Neural cell (in vitro differentiated cells): ENCODE measurements at regions not wholly inside any gene's neighbourhood (a gene's known extent, or its start where the extent isn't known, plus 50 kb on each side); places are given as distances from the start of the nearest gene placed in this dataset.

Experiments used
- H2AFZ ChIP-seq: fragments of 200-600, 300-800 bp; sonication (generic), shearing (Covaris generic); 2 replicates; pipeline ENCODE4 v1.6.0; 2014; ENCODE audit warnings: low read depth, mild to moderate bottlenecking, antibody characterized with exemption, low read length, moderate library complexity
- H3F3A ChIP-seq: fragments of 200-600 bp; shearing (Covaris generic); 2 replicates; pipeline ENCODE4 v1.6.1; 2016; ENCODE audit warnings: mild to moderate bottlenecking, moderate library complexity, mixed read lengths, antibody characterized with exemption, low read length; ENCODE audit not compliant: insufficient read depth, poor library complexity, severe bottlenecking
- H3K27ac ChIP-seq: fragments of 200-600, 300-800 bp; sonication (generic), shearing (Covaris generic); 2 replicates; pipeline ENCODE4 v1.5.1; 2014; ENCODE audit warnings: mild to moderate bottlenecking, low read length, moderate library complexity
- H3K27me3 ChIP-seq: fragments of 300-800, 200-600 bp; sonication (generic), shearing (Covaris generic); 2 replicates; pipeline ENCODE4 v1.6.0; 2014; ENCODE audit warnings: mild to moderate bottlenecking, low read depth, low read length, moderate library complexity; ENCODE audit not compliant: insufficient read depth
- H3K36me3 ChIP-seq: fragments of 300-800, 200-600 bp; sonication (generic), shearing (Covaris generic); 2 replicates; pipeline ENCODE4 v1.5.1; 2014; ENCODE audit warnings: mild to moderate bottlenecking, antibody characterized with exemption, low read length, moderate library complexity; ENCODE audit not compliant: insufficient read depth
- H3K4me2 ChIP-seq: fragments of 300-800, 200-600 bp; sonication (generic), shearing (Covaris generic); 2 replicates; pipeline ENCODE4 v1.6.0; 2014; ENCODE audit warnings: mild to moderate bottlenecking, low read length
- H3K4me3 ChIP-seq: fragments of 300-800, 200-600 bp; sonication (generic), shearing (Covaris generic); 2 replicates; pipeline ENCODE4 v1.5.1; 2014; ENCODE audit warnings: mild to moderate bottlenecking, low read length, moderate library complexity
- H3K79me2 ChIP-seq: fragments of 200-600 bp; shearing (Covaris generic); replicated peaks from 2 replicates; pipeline ENCODE4 v1.6.0; 2014; ENCODE audit warnings: mild to moderate bottlenecking, low read length, moderate library complexity; ENCODE audit not compliant: insufficient read depth
- H3K9ac ChIP-seq: fragments of 300-800, 200-600 bp; sonication (generic), shearing (Covaris generic); 2 replicates; pipeline ENCODE4 v1.6.1; 2016; ENCODE audit warnings: mild to moderate bottlenecking, low read length, mixed read lengths
- H3K9me2 ChIP-seq: fragments of 200-600 bp; shearing (Covaris generic); 2 replicates; pipeline ENCODE4 v1.6.1; 2016; ENCODE audit warnings: mild to moderate bottlenecking, low read length, mixed read lengths; ENCODE audit not compliant: insufficient read depth
- H3K9me3 ChIP-seq: fragments of 200-600, 300-800 bp; sonication (generic), shearing (Covaris generic); 2 replicates; pipeline ENCODE4 v1.6.1; 2016; ENCODE audit warnings: mild to moderate bottlenecking, mixed run types, low read length, moderate library complexity, mixed read lengths
- H4K20me1 ChIP-seq: fragments of 200-600 bp; shearing (Covaris generic); 2 replicates; pipeline ENCODE4 v1.6.1; 2016; ENCODE audit warnings: mild to moderate bottlenecking, mixed run types; ENCODE audit not compliant: insufficient read depth
- CTCF ChIP-seq: fragments of 450-650 bp; IDR thresholded peaks from 2 replicates; pipeline ENCODE4 v1.5.1; 2014; ENCODE audit warnings: antibody characterized with exemption, mild to moderate bottlenecking, moderate library complexity; ENCODE audit not compliant: poor library complexity, severe bottlenecking
- EP300 ChIP-seq: fragments of 450-650 bp; conservative IDR thresholded peaks from 2 replicates; pipeline ENCODE4 v1.6.1; 2014; ENCODE audit warnings: antibody characterized with exemption, mild to moderate bottlenecking, moderate library complexity; ENCODE audit not compliant: poor library complexity, severe bottlenecking
- EZH2 ChIP-seq: fragments of 200-600, 300-800 bp; shearing (Covaris generic), sonication (generic); IDR thresholded peaks from 2 replicates; pipeline ENCODE4 v1.6.1; 2014; ENCODE audit warnings: antibody characterized with exemption, low read length, borderline replicate concordance, mild to moderate bottlenecking; ENCODE audit not compliant: insufficient read depth, poor library complexity, severe bottlenecking
- POLR2AphosphoS5 ChIP-seq: IDR thresholded peaks from 2 replicates; pipeline ENCODE4 v1.6.1; 2012
- REST ChIP-seq: IDR thresholded peaks from 2 replicates; pipeline ENCODE4 v1.6.1; 2012; ENCODE audit warnings: borderline replicate concordance
- TAF1 ChIP-seq: IDR thresholded peaks from 2 replicates; pipeline ENCODE4 v1.6.1; 2012; ENCODE audit warnings: low read depth

DNA sequence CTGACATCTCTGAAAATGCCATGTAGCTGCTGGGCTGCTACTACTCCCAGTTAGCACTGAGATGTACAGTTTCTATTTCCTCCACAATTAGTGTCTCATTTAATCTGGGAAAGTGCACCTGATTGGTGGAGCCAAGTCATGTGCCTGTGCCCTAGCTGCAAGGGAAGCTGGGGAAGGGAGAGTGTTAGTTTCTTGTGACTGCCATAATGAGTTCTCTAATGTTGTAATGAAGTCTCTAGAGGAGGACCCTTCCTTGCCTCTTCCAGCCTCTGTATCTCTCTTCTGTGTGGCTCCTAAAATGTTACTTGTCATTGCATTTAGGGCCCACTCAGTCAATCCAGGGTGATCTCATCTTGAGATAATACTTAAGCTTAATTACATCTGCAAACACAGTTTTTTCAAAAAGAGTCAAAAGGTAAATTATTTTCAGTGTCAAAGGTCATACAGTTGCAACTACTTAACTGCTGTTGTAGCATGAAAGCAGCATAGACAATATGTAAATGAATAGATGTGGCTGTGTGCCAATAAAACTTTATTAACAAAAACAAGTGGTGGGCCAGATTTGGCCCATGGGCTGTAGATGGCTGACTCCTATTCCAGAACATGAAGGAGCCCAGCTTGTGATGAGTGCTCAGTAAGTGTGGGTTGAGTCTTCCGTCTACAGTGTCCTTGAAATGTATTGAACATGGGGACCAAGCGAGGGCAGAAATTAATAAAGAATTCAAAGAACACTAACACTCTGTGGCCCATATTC, 137.2 kb upstream of the MAP1LC3B2 start:
- Histone ChIP-seq H3K36me3 (no peaks in the 10 kb centered on the region), H3K9ac (no peak overlapping the region), H3K27ac (no peak overlapping the region), H4K20me1 (no peaks in the 10 kb centered on the region), H3F3A (no peaks in the 10 kb centered on the region), H3K9me2 (no peaks in the 10 kb centered on the region), H3K4me2 (no peak overlapping the region), H3K79me2 (no peaks in the 10 kb centered on the region), H3K9me3 (no peaks in the 10 kb centered on the region), H2AFZ (no peak overlapping the region), H3K4me3 (no peak overlapping the region), H3K27me3 (no peaks in the 10 kb centered on the region)
- no peak for TF ChIP-seq CTCF
- TF ChIP-seq REST, result no peak
- TF ChIP-seq EZH2, result no peak

DNA sequence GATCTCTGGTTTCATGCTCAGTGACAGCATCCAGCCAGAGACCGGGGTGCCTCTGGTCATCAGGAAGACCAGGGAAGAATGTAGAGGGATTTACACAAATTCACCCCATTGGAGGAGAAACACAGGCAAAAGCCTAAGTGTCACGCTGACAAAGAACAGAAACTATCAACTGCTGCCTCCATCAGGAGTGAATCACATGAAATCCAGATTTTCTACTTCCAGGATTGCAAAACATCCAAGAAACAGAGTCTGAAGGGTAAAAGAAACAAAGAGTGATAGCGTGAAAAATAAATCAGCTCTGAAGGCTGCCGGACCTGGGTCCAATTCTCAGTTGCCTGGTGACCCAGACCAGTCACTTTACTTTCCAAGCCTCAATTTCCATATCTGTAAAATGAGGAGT, 136.1 kb upstream of the MAP1LC3B2 start:
- Histone ChIP-seq H3K4me3 (no peak overlapping the region), H3K9ac (no peak overlapping the region), H3K79me2 (no peaks in the 10 kb centered on the region), H3F3A (no peaks in the 10 kb centered on the region), H3K9me3 (no peaks in the 10 kb centered on the region), H4K20me1 (no peaks in the 10 kb centered on the region), H3K9me2 (no peaks in the 10 kb centered on the region), H2AFZ (no peak overlapping the region), H3K36me3 (no peaks in the 10 kb centered on the region), H3K27ac (no peak overlapping the region), H3K27me3 (peaks cover 3% of the 10 kb centered on the region), H3K4me2 (no peak overlapping the region)
- TF ChIP-seq EP300 (no peak), REST (no peak), TAF1 (no peak), CTCF (no peak), POLR2AphosphoS5 (no peak)
